ENCODE measurements at regions not wholly inside any gene's neighbourhood (a gene's known extent, or its start where the extent isn't known, plus 50 kb on each side); places are given as distances from the start of the nearest gene placed in this dataset.

DNA sequence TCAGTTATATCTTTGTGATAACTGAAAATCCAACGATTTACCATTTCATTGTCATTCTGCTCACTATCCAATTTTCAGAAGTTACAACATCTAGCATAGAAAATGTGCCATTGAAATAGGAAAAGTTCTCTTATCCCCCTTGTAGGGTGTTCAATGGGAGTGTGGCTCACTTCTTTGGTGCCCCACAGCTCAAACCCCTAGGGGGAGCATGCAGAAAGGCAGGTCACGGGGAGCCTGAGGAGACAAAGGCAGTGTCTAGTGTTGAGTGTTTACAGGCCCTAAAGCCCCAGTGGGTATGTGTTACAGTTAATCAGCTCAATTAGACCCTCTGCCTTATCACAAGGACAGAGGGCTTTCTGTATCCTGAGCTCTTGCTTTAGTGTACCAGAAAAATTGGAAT lies 243.4 kb upstream of the GRID2 start (continued):
- TF ChIP-seq ARID4B (CRISPR knock-in tag; IDR thresholded peaks at IDR 0.05; ENCODE audit: borderline replicate concordance): no peak
- no peak for TF ChIP-seq FOXJ3 (CRISPR knock-in tag; IDR thresholded peaks at IDR 0.05; ENCODE audit: borderline replicate concordance)
- no peak for TF ChIP-seq NR2C2 (CRISPR knock-in tag; IDR thresholded peaks at IDR 0.05)
- TF ChIP-seq, protein P1, sequence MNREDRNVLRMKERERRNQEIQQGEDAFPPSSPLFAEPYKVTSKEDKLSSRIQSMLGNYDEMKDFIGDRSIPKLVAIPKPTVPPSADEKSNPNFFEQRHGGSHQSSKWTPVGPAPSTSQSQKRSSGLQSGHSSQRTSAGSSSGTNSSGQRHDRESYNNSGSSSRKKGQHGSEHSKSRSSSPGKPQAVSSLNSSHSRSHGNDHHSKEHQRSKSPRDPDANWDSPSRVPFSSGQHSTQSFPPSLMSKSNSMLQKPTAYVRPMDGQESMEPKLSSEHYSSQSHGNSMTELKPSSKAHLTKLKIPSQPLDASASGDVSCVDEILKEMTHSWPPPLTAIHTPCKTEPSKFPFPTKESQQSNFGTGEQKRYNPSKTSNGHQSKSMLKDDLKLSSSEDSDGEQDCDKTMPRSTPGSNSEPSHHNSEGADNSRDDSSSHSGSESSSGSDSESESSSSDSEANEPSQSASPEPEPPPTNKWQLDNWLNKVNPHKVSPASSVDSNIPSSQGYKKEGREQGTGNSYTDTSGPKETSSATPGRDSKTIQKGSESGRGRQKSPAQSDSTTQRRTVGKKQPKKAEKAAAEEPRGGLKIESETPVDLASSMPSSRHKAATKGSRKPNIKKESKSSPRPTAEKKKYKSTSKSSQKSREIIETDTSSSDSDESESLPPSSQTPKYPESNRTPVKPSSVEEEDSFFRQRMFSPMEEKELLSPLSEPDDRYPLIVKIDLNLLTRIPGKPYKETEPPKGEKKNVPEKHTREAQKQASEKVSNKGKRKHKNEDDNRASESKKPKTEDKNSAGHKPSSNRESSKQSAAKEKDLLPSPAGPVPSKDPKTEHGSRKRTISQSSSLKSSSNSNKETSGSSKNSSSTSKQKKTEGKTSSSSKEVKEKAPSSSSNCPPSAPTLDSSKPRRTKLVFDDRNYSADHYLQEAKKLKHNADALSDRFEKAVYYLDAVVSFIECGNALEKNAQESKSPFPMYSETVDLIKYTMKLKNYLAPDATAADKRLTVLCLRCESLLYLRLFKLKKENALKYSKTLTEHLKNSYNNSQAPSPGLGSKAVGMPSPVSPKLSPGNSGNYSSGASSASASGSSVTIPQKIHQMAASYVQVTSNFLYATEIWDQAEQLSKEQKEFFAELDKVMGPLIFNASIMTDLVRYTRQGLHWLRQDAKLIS (CRISPR knock-in tag; IDR thresholded peaks at IDR 0.05; ENCODE audit: borderline replicate concordance): no peak
- no peak for TF ChIP-seq RELA (CRISPR knock-in tag; IDR thresholded peaks at IDR 0.05; ENCODE audit: borderline replicate concordance)
- no peak for TF ChIP-seq ATF1 (CRISPR knock-in tag; IDR thresholded peaks at IDR 0.05)
- no peak for TF ChIP-seq IRF2 (CRISPR knock-in tag; IDR thresholded peaks at IDR 0.05; ENCODE audit: borderline replicate concordance, low read depth)
- no peak for TF ChIP-seq CREM (CRISPR knock-in tag; IDR thresholded peaks at IDR 0.05)

- Mint-ChIP-seq H3K27me3 (ENCODE audit: low read depth) (peaks cover 2% of the 10 kb centered on the region), H3K27ac (no peak overlapping the region), H3K9me3 (peaks cover 7% of the 10 kb centered on the region), H3K4me1 (no peaks in the 10 kb centered on the region), H3K4me3 (no peak overlapping the region), H3K36me3 (peaks cover 4% of the 10 kb centered on the region)
- no peak for ATAC-seq
- TF ChIP-seq FOXK1 (CRISPR knock-in tag; IDR thresholded peaks at IDR 0.05) (no peak), E2F5 (CRISPR knock-in tag; IDR thresholded peaks at IDR 0.05) (no peak), ZNF396 (CRISPR knock-in tag; IDR thresholded peaks at IDR 0.05; ENCODE audit: borderline replicate concordance) (no peak), MXD4 (CRISPR knock-in tag; IDR thresholded peaks at IDR 0.05; ENCODE audit: borderline replicate concordance) (no peak), ZNF671 (CRISPR knock-in tag; IDR thresholded peaks at IDR 0.05) (no peak), EMX1 (CRISPR knock-in tag; IDR thresholded peaks at IDR 0.05) (no peak), ZNF138 (CRISPR knock-in tag; conservative IDR thresholded peaks at IDR 0.05) (no peak), NFATC4 (CRISPR knock-in tag; IDR thresholded peaks at IDR 0.05) (no peak), TCF7 (CRISPR knock-in tag; IDR thresholded peaks at IDR 0.05; ENCODE audit: low read depth) (no peak), ZMAT4 (CRISPR knock-in tag; IDR thresholded peaks at IDR 0.05) (no peak), CREB1 (CRISPR knock-in tag; IDR thresholded peaks at IDR 0.05) (no peak)
- TF ChIP-seq, protein P2, sequence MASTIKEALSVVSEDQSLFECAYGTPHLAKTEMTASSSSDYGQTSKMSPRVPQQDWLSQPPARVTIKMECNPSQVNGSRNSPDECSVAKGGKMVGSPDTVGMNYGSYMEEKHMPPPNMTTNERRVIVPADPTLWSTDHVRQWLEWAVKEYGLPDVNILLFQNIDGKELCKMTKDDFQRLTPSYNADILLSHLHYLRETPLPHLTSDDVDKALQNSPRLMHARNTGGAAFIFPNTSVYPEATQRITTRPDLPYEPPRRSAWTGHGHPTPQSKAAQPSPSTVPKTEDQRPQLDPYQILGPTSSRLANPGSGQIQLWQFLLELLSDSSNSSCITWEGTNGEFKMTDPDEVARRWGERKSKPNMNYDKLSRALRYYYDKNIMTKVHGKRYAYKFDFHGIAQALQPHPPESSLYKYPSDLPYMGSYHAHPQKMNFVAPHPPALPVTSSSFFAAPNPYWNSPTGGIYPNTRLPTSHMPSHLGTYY (CRISPR knock-in tag; IDR thresholded peaks at IDR 0.05): no peak
- DNase-seq (ENCODE audit: low spot score): no peak
- ChIA-PET POLR2A (no interaction called here), CTCF (no interaction called here)
These were observed 239.2 kb upstream of the GRID2 start for GRCh38 chr4:92064574-92064973.
